PC-9 (cell line): ENCODE measurements at regions not wholly inside any gene's neighbourhood (a gene's known extent, or its start where the extent isn't known, plus 50 kb on each side); places are given as distances from the start of the nearest gene placed in this dataset.

Experiments
- CTCF ChIP-seq: fragments of 200-600 bp; sonication (generic); conservative IDR thresholded peaks from 2 replicates; pipeline ENCODE4 v1.6.1; 2017; ENCODE audit warnings: mixed run types, antibody characterized with exemption, mild to moderate bottlenecking, moderate library complexity
- EZH2 ChIP-seq: fragments of 200-600 bp; sonication (generic); IDR thresholded peaks from 2 replicates; pipeline ENCODE4 v1.8.0; 2017; ENCODE audit warnings: antibody characterized with exemption, low read depth

- TF ChIP-seq CTCF (no peak), EZH2 (no peak)
Observed at GRCh38 chr4:60042941-60043340, 1157.2 kb upstream of the ADGRL3 start.
